NCI-H524 (cell line): ENCODE measurements at regions not wholly inside any gene's neighbourhood (a gene's known extent, or its start where the extent isn't known, plus 50 kb on each side); places are given as distances from the start of the nearest gene placed in this dataset.
"Not testable (repeated sequence)": the region's sequence is repeated elsewhere in the genome, so short reads cannot be mapped to it uniquely, and the experiment has no call there.

Source experiments
- DNase-seq, 2 experiments: peaks; one replicate each; lab custom pipeline; 2025; lab: John Stamatoyannopoulos, UW

DNA sequence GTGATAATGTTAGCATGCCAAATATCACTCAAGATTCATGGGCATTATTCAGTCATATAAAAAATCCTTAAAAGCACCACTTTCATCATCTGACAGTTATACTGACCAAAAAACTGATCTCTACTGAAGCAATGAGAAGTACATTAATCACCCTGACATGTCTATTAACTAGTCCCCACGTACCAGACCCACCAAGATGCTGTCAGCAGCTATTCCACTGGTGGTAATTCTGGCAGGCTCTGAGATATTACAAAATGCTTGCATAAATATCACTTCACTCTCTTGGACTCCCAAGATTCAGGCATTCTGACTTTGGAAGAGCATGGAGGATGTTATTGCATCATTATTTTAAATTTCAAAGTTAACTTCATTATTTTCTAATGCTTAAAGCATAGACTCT, 717.0 kb downstream of the DNAH5 start:
- no peak for DNase-seq

DNA sequence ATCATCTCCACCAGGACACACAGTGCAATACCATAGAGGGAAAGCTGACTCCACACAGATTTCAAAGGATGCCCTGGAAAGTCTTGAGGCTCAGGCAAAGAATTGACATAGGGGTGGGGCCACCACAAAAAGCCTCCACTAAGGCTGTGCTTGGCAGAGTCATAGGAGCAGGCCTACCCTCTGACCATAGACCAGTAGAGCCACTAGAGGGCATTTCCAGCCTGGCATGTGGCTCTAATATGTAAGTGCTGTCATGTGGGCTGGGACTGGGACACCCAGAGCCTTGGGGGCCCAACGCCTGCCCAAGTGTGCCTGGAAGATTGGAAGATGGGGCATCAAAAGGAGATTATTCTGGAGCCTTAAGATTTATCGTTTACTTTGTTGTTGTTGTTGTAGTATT, 726.0 kb downstream of the DNAH5 start:
- DNase-seq, result peak; percentile 19 to 25

DNA sequence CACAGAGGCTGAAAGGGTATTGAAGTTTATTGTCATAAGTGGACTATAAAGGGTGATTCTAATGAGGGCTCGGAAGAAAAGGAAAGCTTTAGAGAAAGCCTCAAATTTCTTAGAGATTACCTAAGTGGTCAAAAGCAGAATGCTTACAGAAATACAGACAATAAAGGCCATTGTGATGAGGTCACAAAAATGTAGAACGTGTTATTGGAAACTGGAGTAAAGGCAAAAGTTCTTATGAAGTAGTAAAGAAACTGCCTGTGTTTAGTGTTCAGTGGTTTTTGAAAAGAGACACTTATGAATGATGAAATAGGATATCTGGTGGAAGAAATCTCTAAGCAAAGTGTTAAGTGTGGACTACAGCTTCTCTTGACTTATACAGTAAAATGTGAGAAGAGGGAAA, 726.9 kb downstream of the DNAH5 start:
- DNase-seq, result no peak

DNA sequence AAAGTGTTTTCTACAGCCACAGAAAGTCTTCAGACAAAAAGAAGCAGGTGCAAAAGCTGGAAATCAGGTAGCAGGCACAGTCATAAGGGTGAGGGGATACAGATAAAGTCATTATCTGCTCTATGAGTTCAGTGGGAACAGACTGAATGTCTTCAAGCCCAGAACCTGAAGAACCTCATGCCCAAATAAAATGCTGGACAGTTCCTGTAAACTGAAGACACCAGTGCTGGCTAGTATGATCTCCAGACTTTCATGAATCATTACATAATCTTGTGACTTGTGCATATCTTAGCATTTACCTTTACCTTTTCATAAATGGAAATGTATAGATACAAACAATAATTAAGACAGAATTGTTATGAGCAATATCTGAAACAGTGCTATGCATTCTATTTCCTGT, 728.7 kb downstream of the DNAH5 start:
- DNase-seq, result no peak

DNA sequence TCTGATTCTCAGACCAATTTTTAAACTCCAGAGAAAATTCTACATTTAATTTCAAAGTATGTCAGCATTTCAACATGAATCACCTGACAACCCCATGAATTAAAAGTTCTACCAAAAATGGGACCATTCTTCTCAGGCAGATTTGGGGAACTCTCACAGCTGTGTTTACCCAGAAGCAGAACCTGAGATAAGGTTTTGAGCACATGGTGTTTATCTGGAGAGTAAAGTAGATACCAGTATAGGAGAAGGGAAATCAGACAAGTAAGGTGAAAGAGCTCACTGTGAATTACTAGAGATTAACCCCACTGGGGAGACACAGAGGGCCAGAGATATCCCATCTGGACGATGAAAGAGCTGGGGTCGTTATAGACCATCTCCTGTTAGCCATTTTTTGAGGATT, 729.1 kb downstream of the DNAH5 start:
- DNase-seq, result no peak

DNA sequence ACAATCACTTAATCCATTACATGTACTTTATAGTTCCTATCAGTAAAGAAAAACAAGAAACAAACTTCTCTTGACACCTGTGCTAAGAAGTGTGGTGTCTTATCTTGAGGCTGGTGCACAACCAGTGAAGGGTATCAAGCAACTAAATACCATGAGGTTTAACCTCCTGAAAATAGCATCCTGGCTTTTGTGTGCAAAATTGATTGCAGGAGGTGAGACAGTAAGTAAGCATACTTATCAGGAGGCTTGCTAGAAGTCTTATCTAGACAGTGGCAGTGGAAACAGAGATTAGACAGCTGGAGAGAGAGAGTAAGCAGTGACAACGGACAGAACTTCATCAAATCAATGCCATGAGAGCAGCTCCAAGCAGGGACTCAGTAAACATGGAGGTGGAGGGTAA, 730.3 kb downstream of the DNAH5 start:
- DNase-seq, result no peak

DNA sequence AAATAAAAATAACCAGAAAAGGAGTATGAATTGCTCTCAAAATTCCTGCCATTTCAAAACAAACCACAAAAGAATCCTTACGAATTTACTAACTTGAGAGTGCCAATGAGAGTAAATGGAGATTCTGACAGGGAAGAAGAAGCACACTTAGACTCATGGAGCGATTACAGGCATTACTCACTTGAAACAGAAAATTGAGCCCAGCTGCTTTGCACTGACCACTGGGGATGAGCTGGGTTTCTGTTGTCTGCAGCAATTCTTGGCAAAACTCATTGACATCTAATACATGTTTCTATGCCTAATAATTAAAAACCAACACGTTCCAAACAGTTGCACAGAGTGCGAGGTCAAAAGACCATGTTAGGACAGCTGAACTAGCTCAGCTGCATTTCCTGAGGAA, 731.6 kb downstream of the DNAH5 start:
- no peak for DNase-seq

DNA sequence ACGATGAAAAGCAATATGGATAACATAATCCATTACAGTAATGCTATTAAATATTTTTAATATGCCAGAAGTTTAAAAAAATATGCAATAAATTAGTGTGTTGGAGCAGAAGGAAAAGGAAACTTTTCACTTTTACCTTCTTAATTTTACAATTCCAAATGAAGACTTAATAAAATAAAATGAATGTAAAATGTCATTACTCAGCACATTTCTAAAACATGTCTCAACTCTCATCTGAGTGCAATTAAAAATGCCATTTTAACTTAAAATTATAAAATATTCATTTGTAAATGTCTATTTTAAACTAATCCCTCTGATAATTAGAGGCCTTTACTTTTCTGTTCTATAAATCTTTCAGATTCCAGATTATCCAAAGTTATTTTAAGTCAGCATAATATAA, 733.4 kb downstream of the DNAH5 start:
- no peak for DNase-seq

DNA sequence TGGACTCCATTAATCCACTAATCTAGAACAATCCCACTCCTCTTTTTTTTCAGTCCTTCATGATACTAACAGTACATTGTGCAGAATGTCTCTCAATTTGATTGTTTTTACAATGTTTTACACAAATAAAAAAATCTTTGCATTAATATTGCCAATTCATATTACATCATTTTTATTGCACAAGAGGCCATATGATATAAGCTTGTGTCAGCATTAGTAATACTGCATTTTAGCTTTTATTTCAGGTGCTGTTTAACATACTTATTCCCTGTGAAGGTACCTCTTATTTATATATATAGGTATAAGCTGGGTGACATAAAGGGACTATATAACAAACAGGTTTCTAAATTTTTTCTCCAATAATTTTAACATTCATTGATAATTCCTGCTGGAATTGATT, 737.4 kb downstream of the DNAH5 start:
- DNase-seq, result no peak

DNA sequence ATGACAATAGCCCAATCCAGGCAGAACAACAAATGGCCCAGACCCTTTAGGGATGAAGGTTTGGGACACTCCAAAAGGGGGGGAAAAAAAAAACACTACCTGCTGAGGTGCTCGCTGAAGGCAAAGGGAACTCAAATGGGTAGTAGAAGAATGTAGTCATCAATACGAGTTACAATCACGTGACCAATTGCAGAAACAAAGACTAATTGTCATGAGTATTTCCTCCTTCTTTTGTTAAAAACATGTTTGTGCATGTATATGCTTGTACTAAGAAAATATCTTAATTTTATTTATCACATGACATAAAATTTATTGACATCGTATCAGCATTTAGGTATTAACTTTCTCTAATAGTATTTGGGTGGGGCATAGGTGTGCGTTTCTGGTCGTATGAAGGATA, 743.5 kb downstream of the DNAH5 start:
- DNase-seq, result no peak

DNA sequence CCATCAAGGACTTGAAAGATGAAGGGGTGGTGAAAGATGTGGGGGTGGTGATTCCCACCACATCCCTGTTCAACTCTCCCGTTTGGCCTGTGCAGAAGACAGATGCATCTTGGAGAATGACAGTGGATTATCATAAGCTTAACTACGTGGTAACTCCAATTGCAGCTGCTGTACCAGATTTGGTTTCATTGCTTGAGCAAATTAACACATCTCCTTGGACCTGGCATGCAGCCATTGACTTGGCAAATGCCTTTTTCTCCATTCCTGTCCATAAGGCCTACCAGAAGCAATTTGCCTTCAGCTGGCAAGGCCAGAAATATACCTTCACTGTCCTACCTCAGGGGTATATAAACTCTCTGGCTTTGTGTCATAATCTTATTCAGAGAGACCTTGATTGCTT, 746.3 kb downstream of the DNAH5 start:
- DNase-seq, result peak; percentile 91 to 97

DNA sequence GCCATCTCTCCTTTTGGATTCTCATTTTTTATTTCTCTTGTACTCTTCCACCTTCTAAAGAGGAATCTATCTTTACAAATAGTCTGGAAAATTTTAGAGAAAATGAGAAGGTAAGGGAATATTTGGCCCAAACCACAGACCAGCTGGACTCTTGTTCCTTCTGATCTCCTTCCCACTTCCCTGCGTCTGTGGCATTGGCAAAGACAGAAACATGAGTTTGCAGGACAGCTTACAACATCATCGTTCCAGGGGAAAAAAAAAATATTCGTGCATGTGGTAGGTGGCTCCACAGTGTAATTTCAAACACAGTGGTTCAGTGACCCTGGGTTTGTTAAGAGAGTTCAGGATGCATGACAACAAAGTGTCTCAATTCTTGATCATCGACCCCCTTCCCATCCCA, 755.0 kb downstream of the DNAH5 start:
- no peak for DNase-seq

DNA sequence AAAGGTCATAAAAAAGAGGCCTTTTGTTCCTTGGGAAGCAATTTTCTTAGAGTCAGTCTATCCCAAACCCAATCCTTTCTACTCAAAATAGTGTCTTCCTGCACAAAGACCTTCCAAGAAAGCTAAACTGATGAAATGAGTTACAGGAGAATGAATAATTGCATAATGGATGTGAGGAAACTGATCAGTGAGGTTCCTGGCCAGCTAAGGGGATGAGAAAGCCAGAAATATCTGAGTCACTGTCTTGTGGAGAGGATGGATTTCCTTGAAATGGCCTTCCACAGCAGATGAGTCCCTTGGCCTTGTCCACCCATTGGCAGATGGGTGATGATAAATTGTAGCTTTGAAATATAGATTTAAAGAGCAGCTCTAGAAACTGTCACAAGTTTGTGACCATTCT, 756.1 kb downstream of the DNAH5 start:
- no peak for DNase-seq

DNA sequence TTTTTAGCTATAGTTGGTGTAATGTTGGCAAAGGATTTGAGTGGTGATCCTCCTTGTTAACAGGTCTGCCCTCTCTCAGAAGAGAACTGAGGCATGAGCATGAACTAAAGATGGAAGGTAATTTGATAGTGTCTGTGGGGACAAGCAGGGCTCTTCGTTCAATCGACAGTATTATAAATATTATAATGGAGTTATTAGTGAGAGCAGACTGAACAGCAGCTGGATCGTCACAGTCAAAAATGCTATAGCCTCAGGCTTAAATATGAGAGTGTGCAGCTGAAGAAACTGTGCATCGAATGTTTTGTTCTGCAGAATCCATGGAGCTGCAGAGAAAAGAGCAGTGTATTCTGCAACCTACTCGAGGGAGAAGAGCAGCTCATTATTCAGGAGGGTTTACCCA, 757.3 kb downstream of the DNAH5 start:
- DNase-seq, result peak; percentile 91 to 99

DNA sequence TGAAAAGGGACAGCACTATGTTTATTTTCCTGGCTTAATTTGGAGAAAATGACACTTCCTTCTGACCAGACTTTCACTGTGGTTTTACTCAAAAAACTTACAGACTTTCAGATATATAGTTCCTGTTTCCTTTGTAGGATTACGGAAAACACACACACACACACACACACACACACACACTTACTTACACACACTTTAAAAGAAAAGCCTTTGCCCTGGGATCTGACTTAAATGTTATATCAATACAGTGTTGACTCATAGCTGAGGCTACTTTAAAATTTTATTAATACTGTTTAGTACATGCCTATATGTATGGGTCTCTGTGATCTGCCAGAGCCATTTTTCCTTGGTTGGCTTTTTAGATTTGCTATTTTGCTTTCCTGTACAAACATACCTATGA, 758.3 kb downstream of the DNAH5 start:
- no peak for DNase-seq

DNA sequence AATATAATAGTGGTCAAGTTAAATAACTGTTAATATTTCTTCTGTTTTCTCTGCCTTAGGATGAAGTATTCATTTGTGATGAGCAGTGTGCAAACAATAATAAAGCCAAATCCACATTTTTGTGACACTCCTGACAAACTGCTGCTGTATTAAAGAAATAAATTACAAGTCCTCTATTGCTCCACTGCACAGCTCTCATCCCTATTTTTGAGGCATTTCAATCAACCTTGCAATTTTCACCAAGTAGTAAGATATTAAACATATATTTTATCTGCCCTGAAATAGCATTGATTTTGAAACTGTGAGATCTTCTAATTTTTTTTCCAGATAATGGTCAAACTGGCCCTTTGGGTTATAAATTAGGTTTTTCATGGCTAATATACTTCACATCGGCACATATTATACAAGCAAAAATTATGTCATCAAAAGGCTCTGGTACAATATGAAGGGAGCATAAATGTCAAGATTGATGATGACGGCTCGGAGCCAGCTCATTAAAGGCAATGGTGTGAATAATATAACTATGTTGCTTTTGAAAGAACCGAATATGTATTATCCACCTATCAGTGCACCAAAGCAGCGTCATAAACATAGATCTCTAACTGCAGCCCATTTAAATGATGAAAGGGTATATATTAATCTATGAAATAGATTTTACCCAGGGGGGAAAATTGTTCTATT, 764.9 kb downstream of the DNAH5 start:
- no peak for DNase-seq

DNA sequence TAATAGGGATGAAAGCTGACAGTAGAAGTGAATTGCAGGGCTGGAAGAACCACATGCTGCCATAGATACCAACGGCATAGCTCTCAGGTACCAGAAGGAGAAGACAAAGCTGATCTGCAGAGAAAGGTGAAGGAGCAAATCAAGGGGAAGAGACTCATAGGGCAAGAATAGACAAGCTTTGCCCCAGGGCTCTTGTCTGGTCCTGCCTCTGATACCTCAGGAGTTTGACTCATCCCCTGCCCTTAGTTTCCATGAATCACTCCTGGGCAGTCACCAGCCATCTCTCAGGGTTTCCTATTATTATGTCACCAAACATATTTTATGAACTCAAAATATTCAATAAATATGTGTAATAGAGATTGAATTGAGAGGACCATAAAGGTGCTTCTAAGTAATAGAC, 800.9 kb downstream of the DNAH5 start:
- DNase-seq, result no peak

DNA sequence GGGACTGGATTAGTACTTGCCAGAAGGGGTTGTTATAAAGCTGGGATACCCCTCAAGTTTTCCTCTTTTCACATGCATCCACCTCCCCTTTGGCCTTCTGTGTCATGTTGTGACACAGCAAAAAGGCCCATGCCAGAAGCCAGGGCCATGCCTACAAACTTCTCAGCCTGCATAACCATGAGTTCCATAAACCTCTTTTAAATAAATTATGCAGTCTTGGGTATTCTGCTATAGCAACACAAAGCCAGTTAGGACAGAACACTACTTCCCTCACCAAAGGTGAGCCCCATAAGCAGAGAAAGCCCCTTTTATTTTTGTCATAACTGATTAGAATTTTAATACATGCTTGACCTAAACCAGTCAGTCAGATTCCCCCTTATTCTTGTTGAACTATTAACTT, 801.3 kb downstream of the DNAH5 start:
- no peak for DNase-seq

DNA sequence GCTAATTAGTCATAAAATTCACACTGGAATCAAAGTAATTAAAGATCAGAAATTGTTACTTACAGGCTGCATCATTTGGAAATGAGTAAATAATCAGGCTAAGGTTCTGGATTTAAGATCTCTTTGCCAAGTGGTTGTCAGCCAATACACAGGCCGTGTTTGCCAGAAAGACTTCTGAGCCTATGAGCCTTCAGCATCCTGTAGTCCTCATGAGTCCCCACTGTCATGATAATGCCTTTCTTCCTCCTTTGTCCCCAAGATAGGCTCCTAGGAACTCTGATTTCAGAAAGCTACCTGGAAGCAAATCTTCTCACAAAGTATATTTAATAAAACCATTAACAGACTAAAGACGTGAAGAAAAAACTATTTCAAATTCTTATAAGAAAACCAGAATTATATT, 810.5 kb downstream of the DNAH5 start:
- no peak for DNase-seq

DNA sequence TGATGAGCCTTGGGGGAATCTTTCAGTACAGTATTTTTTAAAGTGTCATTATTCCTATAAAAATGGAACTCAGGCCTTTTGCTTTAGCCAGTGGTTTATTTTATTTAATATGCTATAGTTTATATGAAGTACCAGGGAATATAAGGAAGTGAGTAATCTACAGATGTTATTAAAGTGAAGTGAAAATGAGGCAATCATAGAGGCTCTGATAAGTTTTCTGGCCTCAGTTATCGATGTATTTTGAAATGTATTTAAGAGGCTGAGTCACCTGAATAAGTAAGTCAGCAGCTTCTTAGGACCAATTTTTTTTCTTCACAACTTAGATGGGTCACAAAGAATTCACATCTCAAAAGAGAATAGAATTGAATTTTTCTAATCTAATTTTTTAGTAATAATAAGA, 829.0 kb downstream of the DNAH5 start:
- DNase-seq, result no peak

DNA sequence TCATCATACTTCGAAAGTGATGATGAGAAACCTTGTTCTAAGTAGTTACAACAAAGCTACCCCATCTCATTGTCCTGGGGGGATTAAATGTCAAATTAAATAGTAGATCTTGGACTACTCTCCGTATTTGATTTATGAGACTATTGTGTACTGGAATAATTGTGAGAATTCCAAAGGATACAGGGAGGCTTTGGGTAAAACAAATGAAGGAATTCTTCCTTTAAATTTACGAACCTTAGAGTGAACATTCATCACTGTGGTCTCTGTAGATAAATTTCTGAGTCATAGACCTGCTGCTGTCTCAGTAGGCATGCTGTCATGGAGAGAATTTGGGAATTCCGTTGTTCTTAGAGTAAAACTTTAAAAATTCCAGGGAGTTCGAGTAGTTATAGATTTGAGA, 836.2 kb downstream of the DNAH5 start:
- no peak for DNase-seq

DNA sequence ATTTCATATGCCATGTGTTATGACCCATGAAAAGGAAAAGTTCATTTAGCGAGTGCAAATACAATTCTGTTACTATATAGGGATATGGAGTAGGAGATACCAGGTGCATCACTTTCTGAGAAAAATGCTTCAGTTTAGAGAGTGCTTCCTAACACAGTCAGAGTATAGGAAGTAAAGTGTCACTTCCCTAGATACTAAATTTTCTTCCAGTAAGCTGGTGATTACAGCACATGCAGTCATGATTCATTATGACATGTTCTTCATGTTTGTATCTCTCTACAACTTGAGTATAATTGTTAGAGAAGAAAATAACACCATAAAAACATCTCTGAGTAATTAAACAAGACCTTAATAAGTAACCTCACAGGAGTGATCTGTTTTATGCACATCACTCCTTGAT, 837.0 kb downstream of the DNAH5 start:
- DNase-seq, result no peak

DNA sequence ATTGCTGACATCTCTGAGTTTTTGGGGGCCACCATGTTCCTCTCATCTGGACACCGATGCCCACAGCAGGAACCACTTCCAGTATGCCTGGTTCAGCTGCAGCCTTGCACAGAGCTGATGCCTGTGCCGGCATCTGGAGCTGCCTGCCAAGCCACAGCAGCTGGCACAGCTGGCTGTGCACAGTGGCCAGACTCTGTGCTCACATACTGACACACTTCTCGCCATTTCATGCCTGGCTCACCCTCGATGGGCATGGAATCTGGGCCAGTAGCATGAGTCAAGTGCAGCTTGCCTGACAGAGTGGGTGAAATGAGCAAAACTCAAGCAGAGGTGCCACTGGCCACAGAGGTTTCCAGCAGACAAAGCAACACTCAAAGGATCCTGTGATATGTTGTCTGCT, 863.4 kb downstream of the DNAH5 start:
- DNase-seq, result no peak

DNA sequence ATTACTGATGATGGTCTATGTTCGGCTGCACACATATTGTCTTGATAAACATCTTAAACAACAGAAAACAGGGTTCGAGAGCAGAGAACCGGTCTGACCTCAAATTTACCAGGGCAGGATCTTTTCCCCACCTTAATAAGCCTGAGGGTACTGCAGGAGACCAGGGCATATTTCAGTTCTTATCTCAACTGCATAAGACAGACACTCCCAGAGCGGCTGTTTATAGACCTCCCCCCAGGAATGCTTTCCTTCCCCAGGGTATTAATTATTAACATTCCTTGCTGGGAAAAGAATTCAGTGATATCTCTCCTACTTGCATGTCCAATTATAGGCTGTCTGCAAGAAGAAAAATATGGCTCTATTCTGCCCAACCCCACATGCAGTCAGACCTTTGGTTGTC, 871.6 kb downstream of the DNAH5 start:
- DNase-seq, result not testable (repeated sequence)

DNA sequence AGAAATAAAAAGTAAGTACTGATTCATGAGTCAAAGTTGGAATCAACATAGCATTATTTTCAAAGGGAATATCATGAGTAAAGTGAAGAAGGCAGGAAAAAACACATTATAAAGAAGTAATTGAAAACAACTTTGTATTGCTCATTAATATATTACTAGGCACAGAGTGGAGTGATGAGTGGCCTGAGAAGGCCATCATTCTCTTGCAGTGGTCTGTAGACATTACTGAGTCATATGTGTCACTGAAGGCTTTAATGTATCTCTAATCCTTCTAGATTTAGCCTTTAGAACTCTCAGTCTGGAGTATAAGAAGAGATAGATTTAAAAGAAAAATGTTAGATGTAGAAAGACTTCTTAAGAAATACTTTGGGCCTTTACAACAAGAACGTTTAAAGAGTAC, 881.4 kb downstream of the DNAH5 start:
- no peak for DNase-seq
